Endothelial cell of umbilical vein (primary cell): ENCODE measurements at regions not wholly inside any gene's neighbourhood (a gene's known extent, or its start where the extent isn't known, plus 50 kb on each side); places are given as distances from the start of the nearest gene placed in this dataset.

Experiments
- CTCF ChIP-seq, 2 donors: IDR thresholded peaks; 1 replicate in 1 of 2; 2 replicates in 1 of 2; pipeline ENCODE4 v1.5.1; 2011; ENCODE audit warnings: low read length in 2 of 2, mild to moderate bottlenecking in 2 of 2, moderate library complexity in 2 of 2, control low read depth in 1 of 2, inconsistent platforms in 1 of 2, low read depth in 1 of 2; ENCODE audit not compliant: insufficient read depth in 1 of 2; ENCODE audit errors: extremely low read depth in 1 of 2
- EZH2 ChIP-seq: IDR thresholded peaks from 2 replicates; pipeline ENCODE4 v1.6.1; 2012; ENCODE audit warnings: borderline replicate concordance, low read depth, mild to moderate bottlenecking, moderate library complexity, low read length, inconsistent platforms; ENCODE audit not compliant: severe bottlenecking
- GATA2 ChIP-seq: IDR thresholded peaks from 2 replicates; pipeline ENCODE4 v1.7.0; 2011; ENCODE audit warnings: low read depth, mild to moderate bottlenecking, moderate library complexity, mixed read lengths, low read length; ENCODE audit not compliant: insufficient read length, insufficient read depth
- POLR2A ChIP-seq: IDR thresholded peaks from 2 replicates; pipeline ENCODE4 v1.6.1; 2012; ENCODE audit warnings: low read depth, mild to moderate bottlenecking, control low read depth, low read length
- POLR2AphosphoS5 ChIP-seq: IDR thresholded peaks from 2 replicates; pipeline ENCODE4 v1.6.1; 2012; ENCODE audit warnings: low read depth, mild to moderate bottlenecking, control low read depth, low read length, moderate library complexity; ENCODE audit not compliant: insufficient read depth

DNA sequence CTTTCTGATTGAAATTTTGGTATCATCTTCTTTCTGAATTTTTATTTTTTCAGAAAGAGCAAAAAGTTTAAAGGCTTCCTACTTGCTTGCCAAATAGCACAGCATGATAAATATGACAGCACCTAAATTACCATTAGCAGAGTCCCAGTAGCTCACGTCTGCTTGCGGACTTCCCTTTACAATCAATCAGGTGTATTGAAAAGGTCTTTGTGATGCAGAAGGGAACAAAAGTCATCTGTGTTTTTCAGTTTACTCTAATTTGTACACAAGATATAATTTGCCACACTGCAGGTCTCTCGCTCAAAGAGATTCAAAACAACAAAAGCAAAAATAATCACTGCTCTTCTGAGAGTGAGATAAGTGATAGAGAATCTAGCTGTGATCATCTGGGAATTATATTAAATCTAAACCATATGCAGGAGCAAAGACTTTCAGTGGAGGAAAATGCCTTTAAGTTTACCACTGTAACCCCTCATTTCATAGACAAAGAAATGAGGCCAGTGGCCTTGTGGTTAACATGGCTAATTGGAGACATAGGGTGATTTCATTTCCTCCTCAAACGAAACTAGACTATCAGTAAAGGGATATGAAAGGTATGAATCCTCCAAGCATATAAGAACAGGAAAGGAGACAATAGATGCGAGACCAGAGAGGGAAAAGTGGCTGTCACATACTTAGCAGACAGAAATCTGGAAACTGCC, 240.8 kb upstream of the TMPO start:
- TF ChIP-seq GATA2 (no peak), POLR2AphosphoS5 (no peak), CTCF (IDR thresholded peaks at IDR 0.05; ENCODE audit: extremely low read depth in 1 of 2, insufficient read depth in 1 of 2, low read depth in 1 of 2, low read length in 2 of 2) (no peak), POLR2A (no peak), EZH2 (no peak)
